ENCODE measurements at regions not wholly inside any gene's neighbourhood (a gene's known extent, or its start where the extent isn't known, plus 50 kb on each side); places are given as distances from the start of the nearest gene placed in this dataset.
A peak's percentile ranks its signal among the peaks of the same experiment; 100 is the strongest.

- H3K4me3 ChIP-seq (ENCODE audit: low read depth, low read length): no peak overlapping the region
- TF ChIP-seq MYC (IDR thresholded peaks at IDR 0.05; ENCODE audit: low read depth, low read length) (no peak), CTCF (IDR thresholded peaks at IDR 0.05; ENCODE audit: low read depth, low read length) (no peak), POLR2A (IDR thresholded peaks at IDR 0.05; ENCODE audit: extremely low read depth, insufficient read length) (no peak), MAX (IDR thresholded peaks at IDR 0.05; ENCODE audit: low read depth, low read length) (no peak)
- DNase-seq (ENCODE audit: low read depth): no peak
Measured at GRCh38 chr2:150924878-150925277, 336.8 kb downstream of the RBM43 start.

- no peak for TF ChIP-seq MAX (IDR thresholded peaks at IDR 0.05; ENCODE audit: low read depth, low read length)
- no peak for TF ChIP-seq MYC (IDR thresholded peaks at IDR 0.05; ENCODE audit: low read depth, low read length)
- TF ChIP-seq POLR2A (IDR thresholded peaks at IDR 0.05; ENCODE audit: extremely low read depth, insufficient read length): no peak
- no peak for TF ChIP-seq CTCF (IDR thresholded peaks at IDR 0.05; ENCODE audit: low read depth, low read length)
- no peak for DNase-seq (ENCODE audit: low read depth)
- H3K4me3 ChIP-seq (ENCODE audit: low read depth, low read length): no peak overlapping the region
Measured at GRCh38 chr2:150919901-150920300, 341.8 kb downstream of the RBM43 start.

- no peak for DNase-seq (ENCODE audit: low read depth)
- TF ChIP-seq CTCF (IDR thresholded peaks at IDR 0.05; ENCODE audit: low read depth, low read length) (no peak), MAX (IDR thresholded peaks at IDR 0.05; ENCODE audit: low read depth, low read length) (no peak), POLR2A (IDR thresholded peaks at IDR 0.05; ENCODE audit: extremely low read depth, insufficient read length) (no peak), MYC (IDR thresholded peaks at IDR 0.05; ENCODE audit: low read depth, low read length) (no peak)
- no peak overlapping the region for H3K4me3 ChIP-seq (ENCODE audit: low read depth, low read length)
Measured at GRCh38 chr2:150917961-150918713, 343.5 kb downstream of the RBM43 start.

GRCh38 chr2:150916467-150917396, 344.9 kb downstream of the RBM43 start:
- no peak for DNase-seq (ENCODE audit: low read depth)
- no peak overlapping the region for H3K4me3 ChIP-seq (ENCODE audit: low read depth, low read length)
- no peak for TF ChIP-seq CTCF (IDR thresholded peaks at IDR 0.05; ENCODE audit: low read depth, low read length)
- no peak for TF ChIP-seq POLR2A (IDR thresholded peaks at IDR 0.05; ENCODE audit: extremely low read depth, insufficient read length)
- TF ChIP-seq MYC (IDR thresholded peaks at IDR 0.05; ENCODE audit: low read depth, low read length): no peak
- no peak for TF ChIP-seq MAX (IDR thresholded peaks at IDR 0.05; ENCODE audit: low read depth, low read length)

- H3K4me3 ChIP-seq (ENCODE audit: low read depth, low read length): peak overlapping the region; percentile 19
- DNase-seq (ENCODE audit: low read depth): peak; percentile 92
Measured at GRCh38 chr2:150911766-150912280, 349.8 kb downstream of the RBM43 start.

More at GRCh38 chr2:150911766-150912280, 349.8 kb downstream of the RBM43 start:
- TF ChIP-seq MYC (IDR thresholded peaks at IDR 0.05; ENCODE audit: low read depth, low read length) (peak; percentile 62), CTCF (IDR thresholded peaks at IDR 0.05; ENCODE audit: low read depth, low read length) (no peak), POLR2A (IDR thresholded peaks at IDR 0.05; ENCODE audit: extremely low read depth, insufficient read length) (no peak), MAX (IDR thresholded peaks at IDR 0.05; ENCODE audit: low read depth, low read length) (peak; percentile 91)

Measured in NB4 (cell line).